HEK293 (cell line): ENCODE measurements at regions not wholly inside any gene's neighbourhood (a gene's known extent, or its start where the extent isn't known, plus 50 kb on each side); places are given as distances from the start of the nearest gene placed in this dataset.
A peak's percentile ranks its signal among the peaks of the same experiment; 100 is the strongest.

Experiments used
- CTCF ChIA-PET: fragments of 350-600 bp; formaldehyde crosslinking; extraction: SDS; loops from one replicate; lab custom pipeline; 2021; ENCODE audit warnings: antibody characterized with exemption; lab: Yijun Ruan, JAX
- POLR2A ChIA-PET: fragments of 300-600 bp; formaldehyde crosslinking; extraction: SDS; loops from one replicate; lab custom pipeline; 2020; ENCODE audit warnings: antibody characterized with exemption, inconsistent platforms; lab: Yijun Ruan, JAX
- H3K27ac ChIP-seq: fragments of 200-500 bp; sonication (Bioruptor generic); 2 replicates; pipeline ENCODE4 v1.5.1; 2014; ENCODE audit warnings: low read depth, low read length, control low read depth, inconsistent platforms; ENCODE audit errors: extremely low read depth
- H3K36me3 ChIP-seq, 2 experiments: fragments of 200-500 bp in 1 of 2; sonication (Bioruptor generic) in 1 of 2; 1 replicate in 1 of 2; 2 replicates in 1 of 2; pipeline ENCODE4 v1.5.1; 2014 to 2017; ENCODE audit warnings: inconsistent platforms in 2 of 2, low read length in 2 of 2; ENCODE audit not compliant: control insufficient read depth in 2 of 2, insufficient read depth in 1 of 2
- H3K4me1 ChIP-seq: fragments of 200-500 bp; sonication (Bioruptor generic); 2 replicates; pipeline ENCODE4 v1.5.1; 2014; ENCODE audit warnings: mild to moderate bottlenecking, low read length, inconsistent platforms; ENCODE audit not compliant: control insufficient read depth, insufficient read depth
- H3K4me3 ChIP-seq: 2 replicates; pipeline ENCODE4 v1.5.1; 2011; ENCODE audit warnings: low read depth, mild to moderate bottlenecking, control low read depth, low read length, moderate library complexity
- H3K9me3 ChIP-seq: fragments of 200-500 bp; sonication (Bioruptor generic); 2 replicates; pipeline ENCODE4 v1.5.1; 2014; ENCODE audit warnings: low read depth, low read length, inconsistent platforms; ENCODE audit not compliant: control insufficient read depth, insufficient read depth
- GLIS1 ChIP-seq: fragments of 450-650 bp; formaldehyde crosslinking; IDR thresholded peaks from 2 replicates; pipeline ENCODE4 v1.5.1; 2016; ENCODE audit warnings: missing biosample characterization, missing genetic modification characterization
- GLIS2 ChIP-seq: fragments of 450-650 bp; formaldehyde crosslinking; IDR thresholded peaks from 2 replicates; pipeline ENCODE4 v1.5.1; 2016; ENCODE audit warnings: missing biosample characterization, missing genetic modification characterization
- KLF8 ChIP-seq: fragments of 450-650 bp; formaldehyde crosslinking; IDR thresholded peaks from 2 replicates; pipeline ENCODE4 v1.5.1; 2016; ENCODE audit warnings: missing biosample characterization, missing genetic modification characterization
- RBAK ChIP-seq: fragments of 450-650 bp; formaldehyde crosslinking; IDR thresholded peaks from 2 replicates; pipeline ENCODE4 v1.5.1; 2016; ENCODE audit warnings: missing biosample characterization, missing genetic modification characterization
- SALL2 ChIP-seq: fragments of 450-650 bp; formaldehyde crosslinking; IDR thresholded peaks from 2 replicates; pipeline ENCODE4 v1.5.0; 2017; ENCODE audit warnings: missing biosample characterization, mild to moderate bottlenecking, missing genetic modification characterization, borderline replicate concordance
- ZBTB8A ChIP-seq: fragments of 450-650 bp; formaldehyde crosslinking; IDR thresholded peaks from 2 replicates; pipeline ENCODE4 v1.5.1; 2016; ENCODE audit warnings: missing biosample characterization, missing genetic modification characterization
- ZNF132 ChIP-seq: fragments of 450-650 bp; formaldehyde crosslinking; IDR thresholded peaks from 2 replicates; pipeline ENCODE4 v1.5.1; 2017; ENCODE audit warnings: missing biosample characterization, missing genetic modification characterization, borderline replicate concordance
- ZNF133 ChIP-seq: fragments of 450-650 bp; formaldehyde crosslinking; IDR thresholded peaks from 2 replicates; pipeline ENCODE4 v1.5.1; 2016; ENCODE audit warnings: missing biosample characterization, missing genetic modification characterization
- ZNF354C ChIP-seq: fragments of 450-650 bp; formaldehyde crosslinking; IDR thresholded peaks from 2 replicates; pipeline ENCODE4 v1.5.1; 2016; ENCODE audit warnings: missing biosample characterization, missing genetic modification characterization, low read depth, borderline replicate concordance
- ZNF561 ChIP-seq: fragments of 450-650 bp; IDR thresholded peaks from 2 replicates; pipeline ENCODE4 v1.5.1; 2018; ENCODE audit warnings: missing biosample characterization, missing genetic modification characterization, borderline replicate concordance
- ZNF626 ChIP-seq: fragments of 450-650 bp; sonication (Bioruptor Pico); formaldehyde crosslinking; IDR thresholded peaks from 2 replicates; pipeline ENCODE4 v1.5.1; 2018; ENCODE audit warnings: missing biosample characterization, missing genetic modification characterization, inconsistent platforms
- ZSCAN23 ChIP-seq: fragments of 450-650 bp; formaldehyde crosslinking; IDR thresholded peaks from 2 replicates; pipeline ENCODE4 v1.5.1; 2016; ENCODE audit warnings: missing biosample characterization, missing genetic modification characterization
- TF ChIP-seq, protein P1 (sequence below): fragments of 450-650 bp; formaldehyde crosslinking; IDR thresholded peaks from 2 replicates; pipeline ENCODE4 v1.5.1; 2016; ENCODE audit warnings: missing biosample characterization, missing genetic modification characterization
- TF ChIP-seq, protein P2 (sequence below): fragments of 450-650 bp; formaldehyde crosslinking; optimal IDR thresholded peaks from 2 replicates; pipeline ENCODE3; 2016; ENCODE audit warnings: missing biosample characterization, mild to moderate bottlenecking, missing genetic modification characterization
- TF ChIP-seq, protein P3 (sequence below): fragments of 450-650 bp; formaldehyde crosslinking; IDR thresholded peaks from 2 replicates; pipeline ENCODE4 v1.5.1; 2016; ENCODE audit warnings: missing biosample characterization, missing genetic modification characterization
- TF ChIP-seq, protein P4 (sequence below): fragments of 450-650 bp; formaldehyde crosslinking; IDR thresholded peaks from 2 replicates; pipeline ENCODE4 v1.5.1; 2017; ENCODE audit warnings: missing biosample characterization, missing genetic modification characterization

DNA sequence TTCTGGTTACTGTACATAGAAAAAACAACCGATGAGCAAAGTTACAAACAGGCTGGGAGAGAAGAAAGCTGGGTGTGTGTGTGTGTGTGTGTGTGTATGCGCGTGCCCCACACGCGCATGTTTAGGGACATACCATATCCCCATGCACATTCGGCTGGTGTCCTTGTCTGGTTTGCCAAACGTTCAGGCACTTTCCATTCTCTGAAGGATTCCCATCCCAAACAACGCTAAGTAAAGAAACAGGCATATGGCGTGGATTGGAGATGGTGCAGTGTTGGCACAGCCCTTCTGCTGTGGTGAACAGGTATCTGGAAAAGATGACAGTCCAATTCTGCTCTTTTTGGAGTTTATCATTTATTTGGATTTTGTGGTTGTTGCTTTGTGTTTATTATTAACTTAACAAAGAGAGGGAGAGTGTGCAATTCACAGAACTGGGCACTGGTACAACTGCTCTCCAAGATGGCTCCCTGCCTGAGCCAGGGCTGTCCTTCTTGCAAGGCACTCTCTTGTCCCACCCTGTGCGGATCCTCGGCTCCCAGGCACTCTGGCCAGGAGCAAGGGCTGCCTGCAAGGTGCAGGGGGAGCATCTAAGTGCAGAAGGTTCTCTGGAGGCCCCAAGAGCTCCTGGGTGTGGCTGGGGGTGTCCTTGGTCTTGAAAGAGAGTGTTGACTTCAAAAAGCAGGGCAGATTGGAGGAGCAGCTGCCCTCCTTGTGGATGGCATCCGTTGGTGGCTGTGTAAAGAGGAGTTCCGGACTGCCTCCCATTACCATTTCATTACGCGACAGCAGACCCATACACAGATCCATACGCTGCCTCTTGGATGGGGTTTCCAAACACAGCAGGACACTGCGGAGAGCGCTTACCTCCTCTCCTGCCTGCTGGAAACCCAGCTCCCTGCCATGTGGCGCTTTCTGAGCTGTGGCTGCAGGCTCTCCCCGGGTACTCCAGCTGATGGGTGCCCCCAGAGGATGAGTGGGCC lies 263.1 kb downstream of the ZNF536 start:
- H3K36me3 ChIP-seq: no peaks in the 10 kb centered on the region
- ChIA-PET POLR2A (no interaction called here), CTCF (interaction anchor here (0.5 to 3.7 kb wide), 4 partner anchors 14 to 1774 kb away, joined by 3 to 18 read pairs (median 3); no protein-coding TSS in a partner anchor)
- no peaks in the 10 kb centered on the region for H3K4me1 ChIP-seq
- TF ChIP-seq ZNF561 (tag by site-specific recombination): no peak
- no peak for TF ChIP-seq ZNF626 (tag by site-specific recombination)
- TF ChIP-seq, protein P1, sequence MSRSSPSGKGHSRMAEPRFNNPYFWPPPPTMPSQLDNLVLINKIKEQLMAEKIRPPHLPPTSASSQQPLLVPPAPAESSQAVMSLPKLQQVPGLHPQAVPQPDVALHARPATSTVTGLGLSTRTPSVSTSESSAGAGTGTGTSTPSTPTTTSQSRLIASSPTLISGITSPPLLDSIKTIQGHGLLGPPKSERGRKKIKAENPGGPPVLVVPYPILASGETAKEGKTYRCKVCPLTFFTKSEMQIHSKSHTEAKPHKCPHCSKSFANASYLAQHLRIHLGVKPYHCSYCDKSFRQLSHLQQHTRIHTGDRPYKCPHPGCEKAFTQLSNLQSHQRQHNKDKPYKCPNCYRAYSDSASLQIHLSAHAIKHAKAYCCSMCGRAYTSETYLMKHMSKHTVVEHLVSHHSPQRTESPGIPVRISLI (tag by site-specific recombination): no peak
- H3K9me3 ChIP-seq: peaks cover 4% of the 10 kb centered on the region
- no peak overlapping the region for H3K27ac ChIP-seq
- no peak overlapping the region for H3K4me3 ChIP-seq

DNA sequence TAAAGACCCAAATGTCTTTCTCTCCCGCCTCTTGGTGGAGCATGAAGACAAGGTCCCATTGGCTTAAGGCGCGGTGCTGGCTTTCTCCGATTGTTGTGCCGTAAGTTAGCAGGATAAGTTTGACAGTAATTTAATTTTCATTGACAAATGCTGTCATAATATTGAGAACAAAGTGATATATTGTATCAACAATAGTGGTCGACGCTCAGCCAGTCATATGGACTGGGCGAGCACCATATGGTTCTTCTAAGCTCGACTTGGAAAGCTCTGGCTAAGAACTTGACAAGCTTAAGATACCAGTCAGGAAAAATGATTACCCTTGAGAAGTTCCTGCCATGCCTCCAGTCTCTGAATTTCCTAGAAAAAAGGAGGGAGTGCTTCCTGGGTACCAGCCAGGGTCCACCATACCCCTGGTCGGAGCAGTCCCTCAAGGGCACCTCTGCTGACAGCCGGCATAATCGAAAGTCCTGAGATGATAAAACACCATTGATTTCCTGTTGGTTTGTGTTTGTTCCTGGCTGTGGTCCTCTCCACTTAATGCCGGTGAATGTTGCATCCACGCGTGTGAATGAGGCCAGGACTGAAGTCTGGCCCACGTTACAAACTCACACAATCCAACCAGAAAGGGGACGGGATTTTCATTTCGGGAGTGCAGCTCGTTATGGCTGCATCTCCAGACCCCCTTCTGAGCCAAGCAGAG lies 262.1 kb downstream of the ZNF536 start:
- H3K4me3 ChIP-seq: no peak overlapping the region
- POLR2A ChIA-PET: interaction anchor here (0.8 kb wide), 1 partner anchor 49 kb away, joined by 3 read pairs; no protein-coding TSS in a partner anchor
- peaks cover 4% of the 10 kb centered on the region for H3K9me3 ChIP-seq
- H3K4me1 ChIP-seq: no peaks in the 10 kb centered on the region
- TF ChIP-seq ZSCAN23 (tag by site-specific recombination) (no peak), RBAK (tag by site-specific recombination) (no peak), KLF8 (tag by site-specific recombination) (no peak), ZNF132 (tag by site-specific recombination) (no peak), GLIS2 (no peak)
- CTCF ChIA-PET: interaction anchor here (0.6 to 3.7 kb wide), 5 partner anchors 12 to 1773 kb away, joined by 3 to 18 read pairs (median 3); no protein-coding TSS in a partner anchor
- no peak overlapping the region for H3K27ac ChIP-seq
- H3K36me3 ChIP-seq: no peaks in the 10 kb centered on the region

DNA sequence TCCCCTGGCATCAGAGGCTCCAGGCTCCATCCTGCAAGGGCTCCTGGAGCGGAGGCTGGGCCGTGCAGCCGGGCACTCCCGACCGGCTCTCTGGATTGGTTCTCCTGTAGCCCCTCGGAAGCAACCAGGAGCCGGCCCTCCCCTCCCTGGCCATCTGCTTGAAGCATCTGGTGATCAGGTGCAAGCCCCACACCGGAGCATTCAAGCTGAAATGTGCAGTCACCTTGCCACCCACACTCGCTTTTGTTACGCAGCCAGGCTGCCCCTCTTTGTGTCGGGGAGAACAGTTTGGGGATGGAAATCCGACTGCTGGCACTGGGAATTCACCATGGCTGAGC lies 258.8 kb downstream of the ZNF536 start:
- Histone ChIP-seq H3K27ac (no peak overlapping the region), H3K9me3 (no peaks in the 10 kb centered on the region), H3K4me3 (no peak overlapping the region), H3K36me3 (no peaks in the 10 kb centered on the region), H3K4me1 (peaks cover 7% of the 10 kb centered on the region)
- POLR2A ChIA-PET: no interaction called here
- CTCF ChIA-PET: interaction anchor here (0.6 kb wide), 1 partner anchor 108 kb away, joined by 3 read pairs; no protein-coding TSS in a partner anchor
- TF ChIP-seq, protein P2, sequence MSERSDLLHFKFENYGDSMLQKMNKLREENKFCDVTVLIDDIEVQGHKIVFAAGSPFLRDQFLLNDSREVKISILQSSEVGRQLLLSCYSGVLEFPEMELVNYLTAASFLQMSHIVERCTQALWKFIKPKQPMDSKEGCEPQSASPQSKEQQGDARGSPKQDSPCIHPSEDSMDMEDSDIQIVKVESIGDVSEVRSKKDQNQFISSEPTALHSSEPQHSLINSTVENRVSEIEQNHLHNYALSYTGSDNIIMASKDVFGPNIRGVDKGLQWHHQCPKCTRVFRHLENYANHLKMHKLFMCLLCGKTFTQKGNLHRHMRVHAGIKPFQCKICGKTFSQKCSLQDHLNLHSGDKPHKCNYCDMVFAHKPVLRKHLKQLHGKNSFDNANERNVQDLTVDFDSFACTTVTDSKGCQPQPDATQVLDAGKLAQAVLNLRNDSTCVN (tag by site-specific recombination): no peak
- TF ChIP-seq, protein P3, sequence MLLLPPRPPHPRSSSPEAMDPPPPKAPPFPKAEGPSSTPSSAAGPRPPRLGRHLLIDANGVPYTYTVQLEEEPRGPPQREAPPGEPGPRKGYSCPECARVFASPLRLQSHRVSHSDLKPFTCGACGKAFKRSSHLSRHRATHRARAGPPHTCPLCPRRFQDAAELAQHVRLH (tag by site-specific recombination): no peak

DNA sequence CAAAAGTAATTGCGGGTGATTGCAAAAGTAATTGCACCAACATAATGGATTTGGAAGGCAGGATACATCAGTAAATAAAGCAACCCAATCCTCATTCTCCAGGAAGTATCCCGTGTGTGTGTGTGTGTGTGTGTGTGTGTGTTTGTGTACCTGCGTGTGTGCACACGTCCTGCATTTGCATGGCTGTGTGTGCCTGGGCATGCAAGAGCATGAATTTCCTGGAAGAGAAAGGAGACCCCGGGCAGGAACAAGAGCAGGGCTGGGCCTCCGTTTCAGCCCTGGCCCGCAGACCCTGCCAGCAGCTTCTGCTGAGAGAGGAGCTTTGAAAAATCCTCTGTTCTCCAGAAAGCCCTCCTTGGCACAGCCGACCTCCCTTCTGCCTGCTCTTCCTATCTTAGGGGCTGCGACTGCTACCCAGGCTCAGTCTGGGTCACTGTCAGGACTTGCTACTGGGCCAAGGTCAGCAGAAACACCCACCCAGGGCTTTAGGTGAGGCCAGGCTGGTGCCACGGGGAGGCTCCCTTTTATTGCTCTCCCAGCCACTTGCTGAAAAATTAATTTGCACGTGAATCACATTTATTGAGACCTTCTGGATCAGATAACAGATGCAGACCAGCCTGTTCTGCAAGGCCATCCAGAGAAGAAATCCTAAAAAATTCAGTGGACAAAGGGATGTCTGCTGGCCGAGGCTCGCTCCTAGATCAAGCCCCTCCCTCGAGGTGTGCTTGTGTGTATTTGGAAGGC lies 258.3 kb downstream of the ZNF536 start:
- POLR2A ChIA-PET: no interaction called here
- Histone ChIP-seq H3K4me3 (no peak overlapping the region), H3K36me3 (no peaks in the 10 kb centered on the region), H3K9me3 (no peaks in the 10 kb centered on the region), H3K4me1 (peaks cover 7% of the 10 kb centered on the region), H3K27ac (no peak overlapping the region)
- TF ChIP-seq, protein P4, sequence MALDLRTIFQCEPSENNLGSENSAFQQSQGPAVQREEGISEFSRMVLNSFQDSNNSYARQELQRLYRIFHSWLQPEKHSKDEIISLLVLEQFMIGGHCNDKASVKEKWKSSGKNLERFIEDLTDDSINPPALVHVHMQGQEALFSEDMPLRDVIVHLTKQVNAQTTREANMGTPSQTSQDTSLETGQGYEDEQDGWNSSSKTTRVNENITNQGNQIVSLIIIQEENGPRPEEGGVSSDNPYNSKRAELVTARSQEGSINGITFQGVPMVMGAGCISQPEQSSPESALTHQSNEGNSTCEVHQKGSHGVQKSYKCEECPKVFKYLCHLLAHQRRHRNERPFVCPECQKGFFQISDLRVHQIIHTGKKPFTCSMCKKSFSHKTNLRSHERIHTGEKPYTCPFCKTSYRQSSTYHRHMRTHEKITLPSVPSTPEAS: peak; percentile 62
- TF ChIP-seq SALL2: no peak
- TF ChIP-seq GLIS1 (tag by site-specific recombination): no peak
- no peak for TF ChIP-seq ZBTB8A
- TF ChIP-seq ZNF354C (tag by site-specific recombination): no peak
- no peak for TF ChIP-seq ZNF133 (tag by site-specific recombination)
- CTCF ChIA-PET: interaction anchor here (0.6 kb wide), 1 partner anchor 108 kb away, joined by 3 read pairs; no protein-coding TSS in a partner anchor
